Gastroesophageal sphincter (tissue), 4 donors: ENCODE measurements at regions not wholly inside any gene's neighbourhood (a gene's known extent, or its start where the extent isn't known, plus 50 kb on each side); places are given as distances from the start of the nearest gene placed in this dataset.

Experiments
- ATAC-seq: fragments of 150-250 bp; one replicate; pipeline ENCODE4 v1.9.1; 2016; ENCODE audit warnings: mild to moderate bottlenecking, moderate library complexity
- H3K27ac ChIP-seq, 4 donors: fragments of 200-600 bp; sonication (generic) in 3 of 4; 1 replicate in 3 of 4; 2 replicates in 1 of 4; pipeline ENCODE4 v1.5.1; 2016 to 2019
- H3K27me3 ChIP-seq: fragments of 200-600 bp; sonication (generic); one replicate; pipeline ENCODE4 v1.5.1; 2019
- H3K36me3 ChIP-seq, 2 donors: fragments of 200-600 bp; sonication (generic); one replicate each; pipeline ENCODE4 v1.5.1; 2019; ENCODE audit warnings: control low read depth in 1 of 2
- H3K4me1 ChIP-seq, 3 donors: fragments of 200-600 bp; sonication (generic); 1 replicate in 2 of 3; 2 replicates in 1 of 3; pipeline ENCODE4 v1.5.1; 2016 to 2019; ENCODE audit warnings: control low read depth in 2 of 3
- H3K4me3 ChIP-seq, 2 donors: fragments of 200-600 bp; sonication (generic); one replicate each; pipeline ENCODE4 v1.5.1; 2019; ENCODE audit warnings: mild to moderate bottlenecking in 1 of 2, moderate library complexity in 1 of 2
- H3K9me3 ChIP-seq, 3 donors: fragments of 200-600 bp; sonication (generic); one replicate each; pipeline ENCODE4 v1.5.1; 2017 to 2019; ENCODE audit warnings: control low read depth in 2 of 3
- EP300 ChIP-seq: sonication (generic); formaldehyde crosslinking; IDR thresholded peaks from one replicate; pipeline ENCODE4 v1.6.1; 2017; ENCODE audit warnings: antibody characterized with exemption, mild to moderate bottlenecking
- POLR2A ChIP-seq, 2 donors: fragments of 450-650 bp; IDR thresholded peaks; one replicate each; pipeline ENCODE4 v1.6.1; 2017; ENCODE audit warnings: antibody characterized with exemption in 2 of 2, mild to moderate bottlenecking in 2 of 2, moderate library complexity in 1 of 2
- POLR2AphosphoS5 ChIP-seq: sonication (generic); formaldehyde crosslinking; IDR thresholded peaks from one replicate; pipeline ENCODE4 v1.6.1; 2017; ENCODE audit warnings: antibody characterized with exemption
- WGBS, 2 donors: methylation state at CpG; one replicate each; pipeline ENCODE4 v1.1.5; 2018; ENCODE audit warnings: low coverage in 1 of 2; 5-methylcytosine and 5-hydroxymethylcytosine counted together
- TF ChIP-seq, protein P1 (sequence below), 4 experiments: fragments of 200-600 bp in 2 of 4; fragments of 450-650 bp in 2 of 4; sonication (generic) in 1 of 4; IDR thresholded peaks; one replicate each; pipeline ENCODE4 v1.5.1; 2017 to 2019; ENCODE audit warnings: antibody characterized with exemption in 4 of 4, mild to moderate bottlenecking in 2 of 4, moderate library complexity in 2 of 4

DNA sequence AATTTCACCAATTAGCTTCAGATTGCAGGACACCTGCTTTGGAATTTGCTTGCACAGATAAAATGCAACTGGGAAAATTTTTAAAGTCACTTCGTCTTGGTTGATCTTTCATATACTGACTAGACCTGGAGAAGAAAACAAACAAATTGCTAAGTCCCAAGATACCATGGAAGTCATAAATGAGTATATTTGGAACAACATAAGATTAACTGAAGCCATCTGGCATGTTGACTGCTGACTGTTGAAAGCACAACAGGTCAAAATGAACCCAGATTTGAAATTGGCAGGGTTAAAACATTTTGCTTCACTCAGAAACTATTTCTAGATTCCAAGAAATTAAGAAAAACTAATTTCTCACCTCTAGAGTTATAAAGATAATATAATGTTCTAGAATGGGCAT lies 470.7 kb downstream of the LPIN1 start:
- H3K4me3 ChIP-seq: no peak overlapping the region
- H3K27ac ChIP-seq: no peak overlapping the region
- no peaks in the 10 kb centered on the region for H3K27me3 ChIP-seq
- WGBS, 2 donors: 62 to 82% methylated on average over 1 of the region's 1 CpG
- H3K9me3 ChIP-seq: no peaks in the 10 kb centered on the region
- H3K36me3 ChIP-seq: no peaks in the 10 kb centered on the region
- ATAC-seq: no peak
- H3K4me1 ChIP-seq: no peaks in the 10 kb centered on the region
- no peak for TF ChIP-seq POLR2A (IDR thresholded peaks at IDR 0.05)
- TF ChIP-seq, protein P1, sequence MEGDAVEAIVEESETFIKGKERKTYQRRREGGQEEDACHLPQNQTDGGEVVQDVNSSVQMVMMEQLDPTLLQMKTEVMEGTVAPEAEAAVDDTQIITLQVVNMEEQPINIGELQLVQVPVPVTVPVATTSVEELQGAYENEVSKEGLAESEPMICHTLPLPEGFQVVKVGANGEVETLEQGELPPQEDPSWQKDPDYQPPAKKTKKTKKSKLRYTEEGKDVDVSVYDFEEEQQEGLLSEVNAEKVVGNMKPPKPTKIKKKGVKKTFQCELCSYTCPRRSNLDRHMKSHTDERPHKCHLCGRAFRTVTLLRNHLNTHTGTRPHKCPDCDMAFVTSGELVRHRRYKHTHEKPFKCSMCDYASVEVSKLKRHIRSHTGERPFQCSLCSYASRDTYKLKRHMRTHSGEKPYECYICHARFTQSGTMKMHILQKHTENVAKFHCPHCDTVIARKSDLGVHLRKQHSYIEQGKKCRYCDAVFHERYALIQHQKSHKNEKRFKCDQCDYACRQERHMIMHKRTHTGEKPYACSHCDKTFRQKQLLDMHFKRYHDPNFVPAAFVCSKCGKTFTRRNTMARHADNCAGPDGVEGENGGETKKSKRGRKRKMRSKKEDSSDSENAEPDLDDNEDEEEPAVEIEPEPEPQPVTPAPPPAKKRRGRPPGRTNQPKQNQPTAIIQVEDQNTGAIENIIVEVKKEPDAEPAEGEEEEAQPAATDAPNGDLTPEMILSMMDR (IDR thresholded peaks at IDR 0.05): no peak

DNA sequence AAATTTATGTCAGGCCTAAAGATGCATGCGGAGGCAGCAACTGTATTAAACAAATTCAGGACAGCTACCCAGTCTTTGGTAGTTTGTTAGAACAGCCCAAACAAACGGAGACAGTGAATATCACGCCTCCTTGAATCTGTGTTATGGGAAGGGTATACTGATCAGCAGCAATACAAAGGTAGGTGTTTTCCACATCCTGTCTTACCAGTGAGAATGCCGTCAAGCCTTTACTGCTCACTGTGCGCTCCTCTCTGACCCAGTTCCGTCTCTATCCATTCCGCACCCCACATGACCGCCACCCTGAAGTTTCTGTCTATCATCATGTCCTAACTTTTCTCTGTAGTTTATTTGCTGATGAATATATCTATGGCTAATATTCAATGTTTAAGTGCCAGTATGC lies 473.3 kb downstream of the LPIN1 start:
- no peak overlapping the region for H3K4me3 ChIP-seq
- H3K36me3 ChIP-seq: no peaks in the 10 kb centered on the region
- ATAC-seq: no peak
- 93 to 96% methylated on average over 6 to 8 of the region's 8 CpGs for WGBS, 2 donors
- no peaks in the 10 kb centered on the region for H3K4me1 ChIP-seq
- H3K27ac ChIP-seq: no peak overlapping the region
- peaks cover 0 to 11% (median 0%) of the 10 kb centered on the region in 3 donors for H3K9me3 ChIP-seq
- no peaks in the 10 kb centered on the region for H3K27me3 ChIP-seq
- TF ChIP-seq POLR2AphosphoS5 (no peak), EP300 (no peak), POLR2A (IDR thresholded peaks at IDR 0.05) (no peak)
- TF ChIP-seq, protein P1 (IDR thresholded peaks at IDR 0.05): no peak

DNA sequence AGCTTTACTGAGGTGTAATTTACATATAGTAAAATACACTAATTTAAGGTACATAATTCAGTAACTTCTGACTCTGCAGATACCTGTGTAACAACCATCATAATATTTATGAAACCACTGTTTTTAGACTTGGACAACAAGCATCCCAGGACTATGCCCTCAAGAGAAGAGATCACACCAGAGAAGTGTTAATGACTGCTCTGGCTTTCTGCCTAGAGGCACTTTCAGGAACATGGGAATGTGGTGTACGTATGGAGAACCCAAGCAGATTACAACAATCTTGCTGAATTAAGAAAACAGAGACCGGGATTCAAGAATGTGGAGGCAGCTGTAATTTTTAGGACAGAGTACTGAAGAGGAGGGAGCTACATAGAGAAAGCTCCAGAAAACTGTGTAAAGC lies 475.2 kb downstream of the LPIN1 start:
- no peak for ATAC-seq
- Histone ChIP-seq H3K4me1 (no peaks in the 10 kb centered on the region), H3K36me3 (no peaks in the 10 kb centered on the region), H3K27ac (no peak overlapping the region), H3K9me3 (peaks cover 0 to 11% (median 0%) of the 10 kb centered on the region in 3 donors), H3K27me3 (no peaks in the 10 kb centered on the region), H3K4me3 (no peak overlapping the region)
- TF ChIP-seq POLR2A (IDR thresholded peaks at IDR 0.05) (no peak), POLR2AphosphoS5 (no peak), EP300 (no peak)
- TF ChIP-seq, protein P1 (IDR thresholded peaks at IDR 0.05): no peak
- 38 to 50% methylated on average over 2 of the region's 2 CpGs for WGBS, 2 donors

DNA sequence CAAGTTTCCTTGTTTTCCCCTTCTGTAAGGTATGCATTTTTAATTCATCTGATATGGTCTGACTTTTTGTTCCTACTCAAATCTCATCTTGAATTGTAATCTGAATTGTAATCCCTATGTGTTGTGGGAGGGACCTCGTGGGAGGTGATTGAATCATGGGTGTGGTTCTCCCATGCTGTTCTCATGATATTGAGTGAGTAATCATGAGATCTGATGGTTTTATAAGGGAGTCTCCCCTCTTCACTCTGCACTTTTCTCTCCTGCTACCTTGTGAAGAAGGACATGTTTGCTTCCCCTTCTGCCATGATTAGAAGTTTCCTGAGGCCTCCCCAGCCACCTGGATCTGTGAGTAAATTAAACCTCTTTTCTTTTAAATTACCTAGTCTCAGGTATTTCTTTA lies 476.1 kb downstream of the LPIN1 start:
- H3K27me3 ChIP-seq: no peaks in the 10 kb centered on the region
- no peak for ATAC-seq
- peaks cover 0 to 11% (median 0%) of the 10 kb centered on the region in 3 donors for H3K9me3 ChIP-seq
- no peak overlapping the region for H3K27ac ChIP-seq
- H3K4me1 ChIP-seq: no peaks in the 10 kb centered on the region
- no peak for TF ChIP-seq EP300
- TF ChIP-seq POLR2A (IDR thresholded peaks at IDR 0.05): no peak
- TF ChIP-seq, protein P1 (IDR thresholded peaks at IDR 0.05): no peak
- WGBS, 2 donors: 86 to 100% methylated on average over 1 of the region's 1 CpG
- H3K36me3 ChIP-seq: no peaks in the 10 kb centered on the region
- no peak overlapping the region for H3K4me3 ChIP-seq

DNA sequence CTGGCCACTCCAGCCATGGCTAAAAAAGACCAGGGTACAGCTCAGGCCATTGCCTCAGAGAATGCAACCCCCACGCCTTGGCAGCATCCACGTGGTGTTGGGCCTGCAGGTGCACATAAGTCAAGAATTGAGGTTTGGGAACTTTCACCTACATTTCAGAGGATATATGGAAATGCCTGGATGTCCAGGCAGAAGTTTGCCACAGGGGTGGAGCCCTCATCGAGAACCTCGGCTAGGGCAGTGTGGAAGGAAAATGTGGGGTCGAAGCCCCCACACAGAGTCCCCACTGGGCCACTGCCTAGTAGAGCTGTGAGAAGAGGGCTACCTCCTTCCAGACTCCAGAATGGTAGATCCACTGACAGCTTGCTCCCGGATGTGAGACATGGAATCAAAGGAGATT lies 477.3 kb downstream of the LPIN1 start:
- no peaks in the 10 kb centered on the region for H3K27me3 ChIP-seq
- no peaks in the 10 kb centered on the region for H3K4me1 ChIP-seq
- no peak for ATAC-seq
- H3K27ac ChIP-seq: no peak overlapping the region
- WGBS, 2 donors: 100% methylated on average over 1 of the region's 6 CpGs; no CpG with 5 or more reads in 1 of the 2 donors
- TF ChIP-seq POLR2A (IDR thresholded peaks at IDR 0.05) (no peak), EP300 (no peak), POLR2AphosphoS5 (no peak)
- TF ChIP-seq, protein P1 (IDR thresholded peaks at IDR 0.05): no peak
- H3K9me3 ChIP-seq: peaks cover 0 to 11% (median 0%) of the 10 kb centered on the region in 3 donors
- no peak overlapping the region for H3K4me3 ChIP-seq
- no peaks in the 10 kb centered on the region for H3K36me3 ChIP-seq
